NK-92 treated with Interleukin-12 subunit alpha and Interleukin-12 subunit beta, amount 100 ng/mL, for 24 hours (cell line): ENCODE measurements at regions not wholly inside any gene's neighbourhood (a gene's known extent, or its start where the extent isn't known, plus 50 kb on each side); places are given as distances from the start of the nearest gene placed in this dataset.
A peak's percentile ranks its signal among the peaks of the same experiment; 100 is the strongest.
"Not testable (repeated sequence)": the region's sequence is repeated elsewhere in the genome, so short reads cannot be mapped to it uniquely, and the experiment has no call there.

Experiments
- DNase-seq: peaks from one replicate; lab custom pipeline; 2025; lab: John Stamatoyannopoulos, UW

- no peak for DNase-seq
Observed at GRCh38 chr15:23850666-23851065, 163.6 kb upstream of the NDN start.

- no peak for DNase-seq
Observed at GRCh38 chr15:23851921-23852320, 164.8 kb upstream of the NDN start.

- no peak for DNase-seq
Observed at GRCh38 chr15:23853286-23853685, 166.2 kb upstream of the NDN start.

- no peak for DNase-seq
Observed at GRCh38 chr15:23854203-23854911, 167.3 kb upstream of the NDN start.

- no peak for DNase-seq
Observed at GRCh38 chr15:23854912-23855659, 168.0 kb upstream of the NDN start.

GRCh38 chr15:23855947-23856346 lies 168.8 kb upstream of the NDN start:
- DNase-seq = no peak

GRCh38 chr15:23857028-23857641 lies 170.0 kb upstream of the NDN start:
- peak; percentile 7 for DNase-seq

GRCh38 chr15:23859008-23859407 lies 171.9 kb upstream of the NDN start:
- no peak for DNase-seq

GRCh38 chr15:23860290-23861245 lies 173.5 kb upstream of the NDN start:
- no peak for DNase-seq

GRCh38 chr15:23866832-23867231 lies 179.7 kb upstream of the NDN start:
- no peak for DNase-seq

- no peak for DNase-seq
Observed at GRCh38 chr15:23869396-23869795, 182.3 kb upstream of the NDN start.

GRCh38 chr15:23873613-23874012 lies 186.5 kb upstream of the NDN start:
- not testable (repeated sequence) for DNase-seq

GRCh38 chr15:23877502-23878412 lies 190.7 kb upstream of the NDN start:
- DNase-seq = no peak

GRCh38 chr15:23881291-23881690 lies 194.2 kb upstream of the NDN start:
- no peak for DNase-seq

- DNase-seq = no peak
Observed at GRCh38 chr15:23890218-23890617, 203.1 kb upstream of the NDN start.

GRCh38 chr15:23897091-23897490 lies 210.0 kb upstream of the NDN start:
- DNase-seq = no peak

GRCh38 chr15:23897531-23897930 lies 210.4 kb upstream of the NDN start:
- DNase-seq = no peak

- DNase-seq = no peak
Observed at GRCh38 chr15:23910030-23910429, 222.9 kb upstream of the NDN start.

- DNase-seq = no peak
Observed at GRCh38 chr15:23912191-23912590, 225.1 kb upstream of the NDN start.

- DNase-seq = no peak
Observed at GRCh38 chr15:23913081-23913480, 226.0 kb upstream of the NDN start.

- DNase-seq = no peak
Observed at GRCh38 chr15:23913635-23914034, 226.5 kb upstream of the NDN start.
